ENCODE measurements at regions not wholly inside any gene's neighbourhood (a gene's known extent, or its start where the extent isn't known, plus 50 kb on each side); places are given as distances from the start of the nearest gene placed in this dataset.

- Histone ChIP-seq H3K36me3 (ENCODE audit: control insufficient read depth, insufficient read depth, low read length) (no peaks in the 10 kb centered on the region), H3K27me3 (ENCODE audit: control insufficient read depth, insufficient read depth, low read length) (no peaks in the 10 kb centered on the region), H3K27ac (ENCODE audit: low read depth, low read length) (no peak overlapping the region), H3K9ac (ENCODE audit: low read length) (no peak overlapping the region), H3K4me1 (ENCODE audit: control insufficient read depth, insufficient read depth, low read length) (no peaks in the 10 kb centered on the region), H3K4me3 (ENCODE audit: low read length) (no peak overlapping the region)
These were observed 73.4 kb upstream of the NEUROD1 start for GRCh38 chr2:181753686-181754085.

- Histone ChIP-seq H3K4me1 (ENCODE audit: control insufficient read depth, insufficient read depth, low read length) (no peaks in the 10 kb centered on the region), H3K9ac (ENCODE audit: low read length) (no peak overlapping the region), H3K36me3 (ENCODE audit: control insufficient read depth, insufficient read depth, low read length) (no peaks in the 10 kb centered on the region), H3K27ac (ENCODE audit: low read depth, low read length) (no peak overlapping the region), H3K27me3 (ENCODE audit: control insufficient read depth, insufficient read depth, low read length) (no peaks in the 10 kb centered on the region), H3K4me3 (ENCODE audit: low read length) (no peak overlapping the region)
These were observed 73.8 kb upstream of the NEUROD1 start for GRCh38 chr2:181754105-181754504.

GRCh38 chr2:181755181-181755580 lies 74.9 kb upstream of the NEUROD1 start:
- no peaks in the 10 kb centered on the region for H3K27me3 ChIP-seq (ENCODE audit: control insufficient read depth, insufficient read depth, low read length)
- no peak overlapping the region for H3K27ac ChIP-seq (ENCODE audit: low read depth, low read length)
- H3K36me3 ChIP-seq (ENCODE audit: control insufficient read depth, insufficient read depth, low read length) = no peaks in the 10 kb centered on the region
- H3K4me3 ChIP-seq (ENCODE audit: low read length) = no peak overlapping the region
- no peak overlapping the region for H3K9ac ChIP-seq (ENCODE audit: low read length)
- H3K4me1 ChIP-seq (ENCODE audit: control insufficient read depth, insufficient read depth, low read length) = no peaks in the 10 kb centered on the region

GRCh38 chr2:181760521-181760920 lies 80.2 kb upstream of the NEUROD1 start:
- H3K27ac ChIP-seq (ENCODE audit: low read depth, low read length) = no peak overlapping the region
- no peaks in the 10 kb centered on the region for H3K36me3 ChIP-seq (ENCODE audit: control insufficient read depth, insufficient read depth, low read length)
- no peak overlapping the region for H3K4me3 ChIP-seq (ENCODE audit: low read length)
- no peaks in the 10 kb centered on the region for H3K27me3 ChIP-seq (ENCODE audit: control insufficient read depth, insufficient read depth, low read length)
- H3K9ac ChIP-seq (ENCODE audit: low read length) = no peak overlapping the region
- H3K4me1 ChIP-seq (ENCODE audit: control insufficient read depth, insufficient read depth, low read length) = no peaks in the 10 kb centered on the region

GRCh38 chr2:181761175-181761574 lies 80.9 kb upstream of the NEUROD1 start:
- H3K4me3 ChIP-seq (ENCODE audit: low read length) = no peak overlapping the region
- no peak overlapping the region for H3K9ac ChIP-seq (ENCODE audit: low read length)
- H3K27ac ChIP-seq (ENCODE audit: low read depth, low read length) = no peak overlapping the region
- no peaks in the 10 kb centered on the region for H3K4me1 ChIP-seq (ENCODE audit: control insufficient read depth, insufficient read depth, low read length)
- H3K27me3 ChIP-seq (ENCODE audit: control insufficient read depth, insufficient read depth, low read length) = no peaks in the 10 kb centered on the region
- no peaks in the 10 kb centered on the region for H3K36me3 ChIP-seq (ENCODE audit: control insufficient read depth, insufficient read depth, low read length)

- no peaks in the 10 kb centered on the region for H3K4me1 ChIP-seq (ENCODE audit: control insufficient read depth, insufficient read depth, low read length)
- no peaks in the 10 kb centered on the region for H3K36me3 ChIP-seq (ENCODE audit: control insufficient read depth, insufficient read depth, low read length)
- no peaks in the 10 kb centered on the region for H3K27me3 ChIP-seq (ENCODE audit: control insufficient read depth, insufficient read depth, low read length)
- no peak overlapping the region for H3K27ac ChIP-seq (ENCODE audit: low read depth, low read length)
- no peak overlapping the region for H3K4me3 ChIP-seq (ENCODE audit: low read length)
- no peak overlapping the region for H3K9ac ChIP-seq (ENCODE audit: low read length)
These were observed 81.7 kb upstream of the NEUROD1 start for GRCh38 chr2:181762000-181762399.

GRCh38 chr2:181762848-181763247 lies 82.5 kb upstream of the NEUROD1 start:
- H3K9ac ChIP-seq (ENCODE audit: low read length) = no peak overlapping the region
- no peak overlapping the region for H3K4me3 ChIP-seq (ENCODE audit: low read length)
- no peak overlapping the region for H3K27ac ChIP-seq (ENCODE audit: low read depth, low read length)
- H3K4me1 ChIP-seq (ENCODE audit: control insufficient read depth, insufficient read depth, low read length) = no peaks in the 10 kb centered on the region
- H3K27me3 ChIP-seq (ENCODE audit: control insufficient read depth, insufficient read depth, low read length) = no peaks in the 10 kb centered on the region
- no peaks in the 10 kb centered on the region for H3K36me3 ChIP-seq (ENCODE audit: control insufficient read depth, insufficient read depth, low read length)

- H3K4me1 ChIP-seq (ENCODE audit: control insufficient read depth, insufficient read depth, low read length) = no peaks in the 10 kb centered on the region
- no peak overlapping the region for H3K4me3 ChIP-seq (ENCODE audit: low read length)
- no peak overlapping the region for H3K27ac ChIP-seq (ENCODE audit: low read depth, low read length)
- no peaks in the 10 kb centered on the region for H3K27me3 ChIP-seq (ENCODE audit: control insufficient read depth, insufficient read depth, low read length)
- H3K9ac ChIP-seq (ENCODE audit: low read length) = no peak overlapping the region
- no peaks in the 10 kb centered on the region for H3K36me3 ChIP-seq (ENCODE audit: control insufficient read depth, insufficient read depth, low read length)
These were observed 83.1 kb upstream of the NEUROD1 start for GRCh38 chr2:181763423-181763822.

- Histone ChIP-seq H3K27me3 (ENCODE audit: control insufficient read depth, insufficient read depth, low read length) (no peaks in the 10 kb centered on the region), H3K36me3 (ENCODE audit: control insufficient read depth, insufficient read depth, low read length) (no peaks in the 10 kb centered on the region), H3K4me1 (ENCODE audit: control insufficient read depth, insufficient read depth, low read length) (no peaks in the 10 kb centered on the region), H3K4me3 (ENCODE audit: low read length) (no peak overlapping the region), H3K27ac (ENCODE audit: low read depth, low read length) (no peak overlapping the region), H3K9ac (ENCODE audit: low read length) (no peak overlapping the region)
These were observed 84.0 kb upstream of the NEUROD1 start for GRCh38 chr2:181764095-181764963.

- no peak overlapping the region for H3K4me3 ChIP-seq (ENCODE audit: low read length)
- H3K36me3 ChIP-seq (ENCODE audit: control insufficient read depth, insufficient read depth, low read length) = no peaks in the 10 kb centered on the region
- H3K27me3 ChIP-seq (ENCODE audit: control insufficient read depth, insufficient read depth, low read length) = no peaks in the 10 kb centered on the region
- H3K9ac ChIP-seq (ENCODE audit: low read length) = no peak overlapping the region
- H3K27ac ChIP-seq (ENCODE audit: low read depth, low read length) = no peak overlapping the region
- H3K4me1 ChIP-seq (ENCODE audit: control insufficient read depth, insufficient read depth, low read length) = no peaks in the 10 kb centered on the region
These were observed 85.8 kb upstream of the NEUROD1 start for GRCh38 chr2:181766129-181766528.

- H3K9ac ChIP-seq (ENCODE audit: low read length) = no peak overlapping the region
- H3K27ac ChIP-seq (ENCODE audit: low read depth, low read length) = no peak overlapping the region
- H3K36me3 ChIP-seq (ENCODE audit: control insufficient read depth, insufficient read depth, low read length) = no peaks in the 10 kb centered on the region
- H3K4me3 ChIP-seq (ENCODE audit: low read length) = no peak overlapping the region
- H3K4me1 ChIP-seq (ENCODE audit: control insufficient read depth, insufficient read depth, low read length) = no peaks in the 10 kb centered on the region
- no peaks in the 10 kb centered on the region for H3K27me3 ChIP-seq (ENCODE audit: control insufficient read depth, insufficient read depth, low read length)
These were observed 89.8 kb upstream of the NEUROD1 start for GRCh38 chr2:181770150-181770549.

GRCh38 chr2:181771356-181771755 lies 91.0 kb upstream of the NEUROD1 start:
- Histone ChIP-seq H3K9ac (ENCODE audit: low read length) (no peak overlapping the region), H3K27ac (ENCODE audit: low read depth, low read length) (no peak overlapping the region), H3K36me3 (ENCODE audit: control insufficient read depth, insufficient read depth, low read length) (no peaks in the 10 kb centered on the region), H3K4me1 (ENCODE audit: control insufficient read depth, insufficient read depth, low read length) (no peaks in the 10 kb centered on the region), H3K4me3 (ENCODE audit: low read length) (no peak overlapping the region), H3K27me3 (ENCODE audit: control insufficient read depth, insufficient read depth, low read length) (no peaks in the 10 kb centered on the region)

- H3K27ac ChIP-seq (ENCODE audit: low read depth, low read length) = no peak overlapping the region
- no peaks in the 10 kb centered on the region for H3K36me3 ChIP-seq (ENCODE audit: control insufficient read depth, insufficient read depth, low read length)
- H3K4me1 ChIP-seq (ENCODE audit: control insufficient read depth, insufficient read depth, low read length) = no peaks in the 10 kb centered on the region
- no peak overlapping the region for H3K9ac ChIP-seq (ENCODE audit: low read length)
- H3K27me3 ChIP-seq (ENCODE audit: control insufficient read depth, insufficient read depth, low read length) = no peaks in the 10 kb centered on the region
- no peak overlapping the region for H3K4me3 ChIP-seq (ENCODE audit: low read length)
These were observed 92.0 kb upstream of the NEUROD1 start for GRCh38 chr2:181772334-181772733.
